K562 (cell line): ENCODE measurements at regions not wholly inside any gene's neighbourhood (a gene's known extent, or its start where the extent isn't known, plus 50 kb on each side); places are given as distances from the start of the nearest gene placed in this dataset.

Experiments
- ATAC-seq: fragments of 200-7000 bp; cut with Tn5 transposase; 3 replicates; pipeline ENCODE4 v1.9.1; 2020; ENCODE audit warnings: moderate library complexity
- BruUV-seq: library from RNA; stranded (reverse); fragments of 400-500 nt; replicated peaks from 2 replicates; lab custom pipeline; 2021; lab: Mats Ljungman, UMichigan
- CTCF ChIA-PET: fragments of 300-600 bp; formaldehyde crosslinking; extraction: SDS; loops from one replicate; lab custom pipeline; 2021; ENCODE audit warnings: low intra/inter-chr PET ratio; lab: Yijun Ruan, JAX
- POLR2A ChIA-PET: fragments of 300-600, 350-650 bp; sonication (Branson Sonifier 250); formaldehyde crosslinking; extraction: SDS; loops from one replicate; lab custom pipeline; 2021; ENCODE audit warnings: antibody characterized with exemption, inconsistent platforms; lab: Yijun Ruan, JAX
- DNase-seq, 4 experiments: peaks; one replicate each; pipeline versions ENCODE4 v3.0.0 to v3.0.0-alpha.2; 2011 to 2018; ENCODE audit warnings: low spot score in 3 of 4, mixed read lengths in 3 of 4; ENCODE audit errors: extremely low read depth in 1 of 4
- FAIRE-seq: peaks from 2 replicates; lab custom pipeline; 2011; peaks lifted over from hg19 to GRCh38; lab: Jason Lieb, UNC
- H2AFZ ChIP-seq: 2 replicates; pipeline ENCODE4 v1.6.0; 2011; ENCODE audit warnings: low read depth, low read length, control low read depth, inconsistent platforms
- H3K27ac ChIP-seq: fragments of 200-600 bp; 3 replicates; pipeline ENCODE4 v1.8.0; 2011; ENCODE audit warnings: low read depth, mild to moderate bottlenecking, control low read depth, inconsistent platforms, low read length, moderate library complexity, mixed read lengths; ENCODE audit errors: extremely low read depth
- H3K27me3 ChIP-seq, 2 experiments: fragments of 300-600 bp in 1 of 2; 2 replicates in 1 of 2; 3 replicates in 1 of 2; pipeline versions ENCODE4 v1.6.0 to v1.8.0; 2011; ENCODE audit warnings: inconsistent platforms in 2 of 2, low read length in 2 of 2, mild to moderate bottlenecking in 1 of 2, mixed read lengths in 1 of 2, moderate library complexity in 1 of 2; ENCODE audit not compliant: control insufficient read depth in 2 of 2, insufficient read depth in 2 of 2
- H3K36me3 ChIP-seq: fragments of 300-600 bp; 3 replicates; pipeline ENCODE4 v1.8.0; 2011; ENCODE audit warnings: mild to moderate bottlenecking, low read length, inconsistent platforms; ENCODE audit not compliant: control insufficient read depth, insufficient read depth
- H3K4me1 ChIP-seq, 2 experiments: fragments of 200-600 bp in 1 of 2; replicated peaks in 1 of 2; 2 replicates in 1 of 2; 3 replicates in 1 of 2; pipeline versions ENCODE4 v1.5.1 to v1.8.0; 2011; ENCODE audit warnings: inconsistent platforms in 2 of 2, low read length in 2 of 2, mild to moderate bottlenecking in 1 of 2, mixed read lengths in 1 of 2, moderate library complexity in 1 of 2; ENCODE audit not compliant: control insufficient read depth in 2 of 2, insufficient read depth in 2 of 2
- H3K4me2 ChIP-seq: 2 replicates; pipeline ENCODE4 v1.6.1; 2011; ENCODE audit warnings: low read length, control low read depth, inconsistent platforms, mixed read lengths; ENCODE audit not compliant: insufficient read depth
- H3K4me3 ChIP-seq: fragments of 200-600 bp; sonication (generic), shearing (Covaris generic); 2 replicates; pipeline ENCODE4 v1.5.1; 2016; ENCODE audit warnings: control low read depth, inconsistent platforms
- H3K79me2 ChIP-seq: fragments of 200-600 bp; 3 replicates; pipeline ENCODE4 v1.8.0; 2011; ENCODE audit warnings: low read length, inconsistent platforms; ENCODE audit not compliant: control insufficient read depth, insufficient read depth
- H3K9ac ChIP-seq, 2 experiments: 2 replicates each; pipeline versions ENCODE4 v1.6.0 to v1.6.1; 2011; ENCODE audit warnings: low read depth in 2 of 2, low read length in 2 of 2, control low read depth in 1 of 2, inconsistent platforms in 1 of 2, mild to moderate bottlenecking in 1 of 2, mixed read lengths in 1 of 2; ENCODE audit not compliant: insufficient read depth in 1 of 2
- H3K9me1 ChIP-seq: one replicate; pipeline ENCODE4 v1.6.0; 2011; ENCODE audit warnings: inconsistent platforms, mild to moderate bottlenecking, low read length, moderate library complexity; ENCODE audit not compliant: control insufficient read depth, insufficient read depth
- H3K9me3 ChIP-seq: replicated peaks from 2 replicates; pipeline ENCODE4 v1.5.1; 2011; ENCODE audit warnings: low read depth, low read length, inconsistent platforms; ENCODE audit not compliant: control insufficient read depth, insufficient read depth
- H4K20me1 ChIP-seq: replicated peaks from 2 replicates; pipeline ENCODE4 v1.6.1; 2011; ENCODE audit warnings: low read length, inconsistent platforms, mixed read lengths; ENCODE audit not compliant: control insufficient read depth, insufficient read depth
- FOXK2 ChIP-seq, 2 experiments: fragments of 450-650 bp; IDR thresholded peaks in 1 of 2; conservative IDR thresholded peaks in 1 of 2; 2 replicates each; pipeline ENCODE4 v1.6.1; 2016; ENCODE audit warnings: low read depth in 2 of 2, mild to moderate bottlenecking in 1 of 2
- GABPB1 ChIP-seq: sonication (generic); formaldehyde crosslinking; IDR thresholded peaks from 2 replicates; pipeline ENCODE4 v1.8.0; 2022; ENCODE audit warnings: mild to moderate bottlenecking, missing genetic modification reagents
- HDAC1 ChIP-seq, 2 experiments: fragments of 450-650 bp; IDR thresholded peaks; 2 replicates each; pipeline ENCODE4 v1.6.1; 2016 to 2017; ENCODE audit warnings: inconsistent platforms in 1 of 2, mild to moderate bottlenecking in 1 of 2, moderate library complexity in 1 of 2
- HMGN3 ChIP-seq: IDR thresholded peaks from 2 replicates; pipeline ENCODE4 v1.6.1; 2011; ENCODE audit warnings: borderline replicate concordance, low read depth, mild to moderate bottlenecking, mixed read lengths, low read length; ENCODE audit not compliant: insufficient read length; ENCODE audit errors: extremely low read depth
- ILK ChIP-seq: fragments of 450-650 bp; IDR thresholded peaks from 2 replicates; pipeline ENCODE4 v1.6.1; 2016; ENCODE audit warnings: missing genetic modification characterization, low read depth, mild to moderate bottlenecking, missing compliant biosample characterization, moderate library complexity, borderline replicate concordance
- MCM2 ChIP-seq: fragments of 450-650 bp; IDR thresholded peaks from 2 replicates; pipeline ENCODE4 v1.6.1; 2017; ENCODE audit warnings: low read depth, mild to moderate bottlenecking
- MXD1 ChIP-seq: fragments of 250-450 bp; sonication (Bioruptor Pico); IDR thresholded peaks from 2 replicates; pipeline ENCODE4 v1.8.0; 2021; ENCODE audit warnings: borderline replicate concordance, mild to moderate bottlenecking, moderate library complexity; ENCODE audit not compliant: poor library complexity, severe bottlenecking
- NR1H2 ChIP-seq: sonication (generic); formaldehyde crosslinking; IDR thresholded peaks from 2 replicates; pipeline ENCODE4 v1.4.0; 2020; ENCODE audit warnings: mild to moderate bottlenecking, missing genetic modification reagents
- NR2C2 ChIP-seq, 2 experiments: fragments of 200-800 bp in 1 of 2; sonication (Bioruptor generic) in 1 of 2; sonication (generic) in 1 of 2; formaldehyde crosslinking in 1 of 2; IDR thresholded peaks; 2 replicates each; pipeline versions ENCODE4 v1.6.1 to v1.8.0; 2016 to 2022; ENCODE audit warnings: mild to moderate bottlenecking in 1 of 2, missing compliant biosample characterization in 1 of 2, missing genetic modification characterization in 1 of 2, missing genetic modification reagents in 1 of 2
- NRF1 ChIP-seq, 2 experiments: fragments of 450-650 bp; IDR thresholded peaks in 1 of 2; conservative IDR thresholded peaks in 1 of 2; 2 replicates each; pipeline ENCODE4 v1.6.1; 2014; ENCODE audit warnings: mild to moderate bottlenecking in 2 of 2
- POLR2G ChIP-seq: fragments of 200-400 bp; formaldehyde crosslinking; IDR thresholded peaks from 2 replicates; pipeline ENCODE4 v1.6.1; 2017; ENCODE audit warnings: low read depth, mild to moderate bottlenecking, antibody characterized with exemption, low read length, moderate library complexity
- PURB ChIP-seq: sonication (generic); formaldehyde crosslinking; IDR thresholded peaks from 2 replicates; pipeline ENCODE4 v1.9.0; 2021; ENCODE audit warnings: low read depth, mild to moderate bottlenecking, missing genetic modification reagents
- RFX7 ChIP-seq: fragments of 250-450 bp; sonication (Bioruptor Pico); IDR thresholded peaks from 2 replicates; pipeline ENCODE4 v1.5.1; 2021; ENCODE audit warnings: mild to moderate bottlenecking
- SMAD2 ChIP-seq: fragments of 150-350 bp; IDR thresholded peaks from 2 replicates; pipeline ENCODE4 v1.6.1; 2014; ENCODE audit warnings: low read depth, mild to moderate bottlenecking, low read length
- STAT5A ChIP-seq: IDR thresholded peaks from 2 replicates; pipeline ENCODE4 v1.6.1; 2012; ENCODE audit warnings: low read length, inconsistent platforms, borderline replicate concordance
- ZC3H4 ChIP-seq: sonication (generic); formaldehyde crosslinking; IDR thresholded peaks from 2 replicates; pipeline ENCODE4 v1.9.0; 2021; ENCODE audit warnings: missing genetic modification reagents, borderline replicate concordance
- ZNF121 ChIP-seq: sonication (generic); formaldehyde crosslinking; conservative IDR thresholded peaks from 2 replicates; pipeline ENCODE4 v1.8.0; 2022; ENCODE audit warnings: missing genetic modification reagents
- ZNF316 ChIP-seq: fragments of 450-650 bp; IDR thresholded peaks from 2 replicates; pipeline ENCODE4 v1.6.1; 2016
- ZNF354B ChIP-seq: fragments of 250-450 bp; sonication (Bioruptor Pico); IDR thresholded peaks from 2 replicates; pipeline ENCODE4 v1.4.0; 2020
- ZNF780A ChIP-seq: fragments of 250-450 bp; sonication (Bioruptor Pico); IDR thresholded peaks from 2 replicates; pipeline ENCODE4 v1.5.0; 2021; ENCODE audit warnings: mild to moderate bottlenecking
- WGBS: fragments of 100-300 bp; shearing (Covaris generic); methylation state at CpG from one replicate; pipeline ENCODE4 v1.1.6; 2016; ENCODE audit warnings: low coverage, mixed read lengths; ENCODE audit not compliant: insufficient coverage; ENCODE audit errors: missing lambda C conversion rate; 5-methylcytosine and 5-hydroxymethylcytosine counted together
- in situ Hi-C: fragments of 300-500 bp; cut with MboI; formaldehyde crosslinking; loops from 4 replicates; pipeline ENCODE4 v1.15.0; 2018; ENCODE audit warnings: inconsistent platforms, mixed read lengths
- intact Hi-C: fragments of 100-400 bp; cut with micrococcal nuclease; formaldehyde crosslinking; loops from 2 replicates; pipeline ENCODE4 v1.14.2; 2022

- CTCF ChIA-PET, result no interaction called here
- BruUV-seq, result no TSS peak
- no peak for ATAC-seq
Measured at GRCh38 chr3:124269619-124270018, 277.7 kb upstream of the ROPN1 start.

GRCh38 chr3:124272605-124273151, 280.8 kb upstream of the ROPN1 start:
- H4K20me1 ChIP-seq, result no peaks in the 10 kb centered on the region
- no peak overlapping the region for H3K4me3 ChIP-seq
- no peaks in the 10 kb centered on the region for H3K4me1 ChIP-seq
- no peak for ATAC-seq
- H2AFZ ChIP-seq, result no peak overlapping the region
- no peaks in the 10 kb centered on the region for H3K27me3 ChIP-seq
- ChIA-PET CTCF (no interaction called here), POLR2A (no interaction called here)
- no peak overlapping the region for H3K4me2 ChIP-seq
- no peaks in the 10 kb centered on the region for H3K36me3 ChIP-seq
- no peak for FAIRE-seq
- no peak overlapping the region for H3K9ac ChIP-seq
- no peak overlapping the region for H3K27ac ChIP-seq
- no peaks in the 10 kb centered on the region for H3K9me1 ChIP-seq
- no peaks in the 10 kb centered on the region for H3K79me2 ChIP-seq
- intact Hi-C loops, result no loop called here
- in situ Hi-C loops, result no loop called here
- WGBS, result 0% methylated on average over 6 of the region's 6 CpGs
- H3K9me3 ChIP-seq, result no peaks in the 10 kb centered on the region
- no TSS peak for BruUV-seq
- no peak for DNase-seq
- TF ChIP-seq MCM2 (no peak), HMGN3 (no peak), ZNF354B (no peak), STAT5A (no peak), ZNF316 (no peak), NR2C2 (CRISPR knock-in tag; IDR thresholded peaks at IDR 0.05) (no peak), NR2C2 (tag; IDR thresholded peaks at IDR 0.05) (no peak), ZC3H4 (CRISPR knock-in tag) (no peak), ILK (tag) (no peak), HDAC1 (IDR thresholded peaks at IDR 0.05) (no peak), RFX7 (CRISPR knock-in tag) (no peak), NRF1 (conservative IDR thresholded peaks at IDR 0.05 in 1 of 2, IDR thresholded peaks at IDR 0.05 in 1 of 2) (no peak), ZNF121 (CRISPR knock-in tag) (no peak)

More at GRCh38 chr3:124269619-124270018, 277.7 kb upstream of the ROPN1 start:
- 0% methylated on average over 1 of the region's 1 CpG for WGBS
- H3K9ac ChIP-seq, result no peak overlapping the region
- POLR2A ChIA-PET, result interaction anchor here (0.8 kb wide), 1 partner anchor 11 kb away, joined by 3 read pairs; no protein-coding TSS in a partner anchor
- DNase-seq, result no peak
- H3K4me3 ChIP-seq, result no peak overlapping the region
- H3K36me3 ChIP-seq, result no peaks in the 10 kb centered on the region
- H3K27ac ChIP-seq, result no peak overlapping the region
- H3K9me1 ChIP-seq, result no peaks in the 10 kb centered on the region
- H3K4me1 ChIP-seq, result no peaks in the 10 kb centered on the region
- H3K27me3 ChIP-seq, result no peaks in the 10 kb centered on the region
- no peak overlapping the region for H3K4me2 ChIP-seq
- intact Hi-C loops (no loop called here), in situ Hi-C loops (no loop called here)
- H3K9me3 ChIP-seq, result no peaks in the 10 kb centered on the region
- no peak for TF ChIP-seq POLR2G
- TF ChIP-seq GABPB1, result no peak
- no peak for TF ChIP-seq ZNF780A (CRISPR knock-in tag)
- no peak for TF ChIP-seq FOXK2 (conservative IDR thresholded peaks at IDR 0.05 in 1 of 2, IDR thresholded peaks at IDR 0.05 in 1 of 2; ENCODE audit: low read depth in 2 of 2)
- no peak for TF ChIP-seq PURB (CRISPR knock-in tag)
- no peak for TF ChIP-seq SMAD2
- TF ChIP-seq NR1H2 (CRISPR knock-in tag), result no peak
- TF ChIP-seq MXD1 (CRISPR knock-in tag), result no peak
- H3K79me2 ChIP-seq, result no peaks in the 10 kb centered on the region
- FAIRE-seq, result no peak
- H2AFZ ChIP-seq, result no peak overlapping the region
- no peaks in the 10 kb centered on the region for H4K20me1 ChIP-seq
